ENCODE measurements at regions not wholly inside any gene's neighbourhood (a gene's known extent, or its start where the extent isn't known, plus 50 kb on each side); places are given as distances from the start of the nearest gene placed in this dataset.

DNA sequence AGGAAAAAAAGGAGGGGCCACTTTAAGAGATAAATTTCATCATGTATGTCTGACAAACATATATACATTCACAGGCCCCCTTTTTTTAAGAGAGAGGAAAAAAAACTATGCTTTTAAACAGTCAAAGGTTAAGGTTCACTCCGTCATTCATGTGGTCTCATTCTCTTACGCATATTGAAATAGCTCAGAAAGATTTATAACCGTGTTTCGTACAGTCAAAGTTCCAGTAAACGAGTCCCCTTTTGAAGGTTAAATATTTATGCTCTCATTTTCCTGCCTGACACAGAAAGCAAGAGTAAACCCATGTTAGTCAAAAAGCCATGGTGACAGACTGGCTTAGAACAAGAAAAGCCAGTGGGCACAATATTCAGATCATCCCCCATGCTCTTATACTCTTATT is 248.0 kb upstream of the ARRDC4 start:
- H3K4me1 ChIP-seq (ENCODE audit: control insufficient read depth, insufficient read depth, low read length) = peaks cover 21% of the 10 kb centered on the region
- WGBS (ENCODE audit: insufficient coverage, low lambda C conversion rate) = no CpG with 5 or more reads among the region's 5 CpGs
- no peaks in the 10 kb centered on the region for H3K27me3 ChIP-seq (ENCODE audit: control insufficient read depth, insufficient read depth, low read length)
- H3K9me3 ChIP-seq (ENCODE audit: control insufficient read depth, low read depth, low read length) = no peaks in the 10 kb centered on the region
- H3K27ac ChIP-seq (ENCODE audit: low read length) = peak overlapping the region; percentile 63
- DNase-seq = peak; percentile 11 to 71
- no peak overlapping the region for H3K4me3 ChIP-seq (ENCODE audit: low read length)
- H3K36me3 ChIP-seq (ENCODE audit: control insufficient read depth, insufficient read depth, low read length) = no peaks in the 10 kb centered on the region

DNA sequence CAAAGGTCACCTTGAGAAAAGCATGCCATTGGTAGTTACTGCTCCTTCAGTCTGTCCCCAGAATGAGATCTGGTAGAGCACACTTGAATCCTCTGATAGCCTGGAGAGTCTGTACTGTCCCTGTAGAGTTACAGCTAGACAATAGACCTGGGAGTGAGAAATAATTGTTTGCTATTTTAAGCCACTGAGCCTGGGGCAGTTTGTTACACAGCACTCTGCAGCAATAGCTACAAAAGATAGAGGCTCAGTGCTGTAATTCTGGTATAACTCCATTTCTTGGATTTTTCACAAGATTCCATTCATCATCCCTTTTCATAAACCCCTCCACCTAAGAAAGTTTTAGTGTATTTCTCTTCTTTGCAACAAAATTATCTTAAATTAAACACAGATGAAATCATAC is 242.7 kb upstream of the ARRDC4 start:
- Histone ChIP-seq H3K27ac (ENCODE audit: low read length) (no peak overlapping the region), H3K4me1 (ENCODE audit: control insufficient read depth, insufficient read depth, low read length) (peaks cover 4% of the 10 kb centered on the region), H3K4me3 (ENCODE audit: low read length) (no peak overlapping the region), H3K36me3 (ENCODE audit: control insufficient read depth, insufficient read depth, low read length) (no peaks in the 10 kb centered on the region), H3K27me3 (ENCODE audit: control insufficient read depth, insufficient read depth, low read length) (no peaks in the 10 kb centered on the region), H3K9me3 (ENCODE audit: control insufficient read depth, low read depth, low read length) (no peaks in the 10 kb centered on the region)
- no peak for DNase-seq

DNA sequence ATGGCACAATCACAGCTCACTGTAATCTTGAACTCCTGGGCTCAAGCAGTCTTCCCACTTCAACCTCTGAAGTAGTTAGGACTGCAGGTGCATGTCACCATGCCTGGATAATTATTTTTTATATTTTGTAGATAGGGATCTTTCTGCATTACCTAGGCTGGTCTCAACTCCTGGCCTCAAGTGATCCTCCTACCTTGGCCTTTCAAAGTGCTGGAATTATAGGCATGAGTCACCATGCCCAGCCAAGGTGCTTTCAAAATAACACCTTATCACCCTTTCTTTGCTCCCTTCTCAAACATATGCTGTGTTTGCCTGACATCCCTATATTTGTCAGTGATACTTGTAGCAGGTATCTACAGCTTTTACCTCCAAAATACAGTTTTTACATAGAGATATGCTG is 242.0 kb upstream of the ARRDC4 start:
- DNase-seq = no peak

DNA sequence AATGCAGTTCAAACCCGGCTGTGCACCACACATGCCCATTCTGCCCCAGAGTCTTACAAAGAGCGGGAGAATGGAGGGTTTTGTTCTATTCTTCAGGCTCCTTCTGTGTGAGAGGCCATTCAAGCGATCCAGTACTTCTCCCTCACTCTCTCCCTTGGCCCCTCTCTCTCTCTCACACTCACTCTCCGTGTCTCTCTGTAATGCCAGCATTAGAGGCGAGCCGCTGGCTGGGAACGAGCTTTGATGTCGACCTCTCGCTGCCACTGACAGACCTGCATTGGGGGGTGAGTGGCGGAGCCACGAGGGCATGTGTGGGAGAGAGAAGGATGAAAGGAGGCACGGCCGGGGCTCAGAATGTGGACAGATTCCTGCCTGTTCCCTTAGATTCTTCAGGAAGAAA is 231.7 kb upstream of the ARRDC4 start:
- Histone ChIP-seq H3K27ac (ENCODE audit: low read length) (no peak overlapping the region), H3K4me1 (ENCODE audit: control insufficient read depth, insufficient read depth, low read length) (no peaks in the 10 kb centered on the region), H3K36me3 (ENCODE audit: control insufficient read depth, insufficient read depth, low read length) (no peaks in the 10 kb centered on the region), H3K9me3 (ENCODE audit: control insufficient read depth, low read depth, low read length) (no peaks in the 10 kb centered on the region), H3K4me3 (ENCODE audit: low read length) (no peak overlapping the region), H3K27me3 (ENCODE audit: control insufficient read depth, insufficient read depth, low read length) (no peaks in the 10 kb centered on the region)
- no CpG with 5 or more reads among the region's 13 CpGs for WGBS (ENCODE audit: insufficient coverage, low lambda C conversion rate)
- peak in 1 of 2 donors; percentile 30 for DNase-seq

More for the DNA sequence above, 242.0 kb upstream of the ARRDC4 start:
- no peaks in the 10 kb centered on the region for H3K36me3 ChIP-seq (ENCODE audit: control insufficient read depth, insufficient read depth, low read length)
- no peak overlapping the region for H3K27ac ChIP-seq (ENCODE audit: low read length)
- H3K4me3 ChIP-seq (ENCODE audit: low read length) = no peak overlapping the region
- no peaks in the 10 kb centered on the region for H3K9me3 ChIP-seq (ENCODE audit: control insufficient read depth, low read depth, low read length)
- H3K27me3 ChIP-seq (ENCODE audit: control insufficient read depth, insufficient read depth, low read length) = no peaks in the 10 kb centered on the region
- H3K4me1 ChIP-seq (ENCODE audit: control insufficient read depth, insufficient read depth, low read length) = no peaks in the 10 kb centered on the region

DNA sequence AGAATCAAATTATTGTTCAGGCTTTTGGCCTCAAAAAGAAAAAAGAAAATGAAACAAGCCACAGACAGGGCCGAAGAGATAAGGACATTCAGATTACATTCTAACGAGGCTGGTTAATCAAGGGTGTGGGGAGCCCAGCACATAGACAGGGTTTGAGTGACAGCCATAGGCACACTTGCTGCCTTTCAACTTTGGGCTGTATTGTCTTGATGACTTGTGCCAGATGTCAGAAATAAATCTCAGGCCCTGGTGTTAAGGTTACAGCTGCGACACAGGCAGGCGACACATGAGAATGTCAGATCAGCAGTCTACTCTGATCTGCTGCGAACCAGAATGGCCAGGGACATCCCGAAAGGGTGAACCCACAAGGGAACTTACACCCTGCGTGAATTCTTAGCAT is 231.2 kb upstream of the ARRDC4 start:
- no peak overlapping the region for H3K27ac ChIP-seq (ENCODE audit: low read length)
- no peaks in the 10 kb centered on the region for H3K9me3 ChIP-seq (ENCODE audit: control insufficient read depth, low read depth, low read length)
- H3K4me1 ChIP-seq (ENCODE audit: control insufficient read depth, insufficient read depth, low read length) = no peaks in the 10 kb centered on the region
- WGBS (ENCODE audit: insufficient coverage, low lambda C conversion rate) = no CpG with 5 or more reads among the region's 7 CpGs
- H3K4me3 ChIP-seq (ENCODE audit: low read length) = no peak overlapping the region
- DNase-seq = no peak
- H3K27me3 ChIP-seq (ENCODE audit: control insufficient read depth, insufficient read depth, low read length) = no peaks in the 10 kb centered on the region
- H3K36me3 ChIP-seq (ENCODE audit: control insufficient read depth, insufficient read depth, low read length) = no peaks in the 10 kb centered on the region

DNA sequence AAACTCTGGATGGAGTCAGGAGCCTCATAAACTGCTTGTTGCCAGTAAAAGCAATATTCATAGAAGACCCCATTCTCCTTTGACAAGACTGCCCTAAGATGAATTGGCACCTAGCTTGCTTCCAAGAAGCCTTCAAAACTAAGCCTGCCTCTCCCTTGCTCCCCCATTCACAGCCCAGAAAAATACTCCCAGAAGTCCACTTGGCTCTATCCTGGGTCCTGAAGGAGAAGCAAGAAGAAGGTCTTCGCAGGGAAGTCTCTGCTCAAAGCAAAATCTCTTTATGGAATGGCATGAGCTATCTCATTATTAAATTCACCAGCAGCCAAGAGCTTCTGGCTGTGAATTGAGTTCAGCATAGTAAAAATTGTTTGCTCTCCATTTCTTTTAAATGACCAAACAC is 230.2 kb upstream of the ARRDC4 start:
- 100% methylated on average over 1 of the region's 1 CpG for WGBS (ENCODE audit: insufficient coverage, low lambda C conversion rate)
- no peak overlapping the region for H3K4me3 ChIP-seq (ENCODE audit: low read length)
- H3K27ac ChIP-seq (ENCODE audit: low read length) = no peak overlapping the region
- H3K9me3 ChIP-seq (ENCODE audit: control insufficient read depth, low read depth, low read length) = no peaks in the 10 kb centered on the region
- no peaks in the 10 kb centered on the region for H3K27me3 ChIP-seq (ENCODE audit: control insufficient read depth, insufficient read depth, low read length)
- no peaks in the 10 kb centered on the region for H3K36me3 ChIP-seq (ENCODE audit: control insufficient read depth, insufficient read depth, low read length)
- DNase-seq = no peak
- H3K4me1 ChIP-seq (ENCODE audit: control insufficient read depth, insufficient read depth, low read length) = no peaks in the 10 kb centered on the region

DNA sequence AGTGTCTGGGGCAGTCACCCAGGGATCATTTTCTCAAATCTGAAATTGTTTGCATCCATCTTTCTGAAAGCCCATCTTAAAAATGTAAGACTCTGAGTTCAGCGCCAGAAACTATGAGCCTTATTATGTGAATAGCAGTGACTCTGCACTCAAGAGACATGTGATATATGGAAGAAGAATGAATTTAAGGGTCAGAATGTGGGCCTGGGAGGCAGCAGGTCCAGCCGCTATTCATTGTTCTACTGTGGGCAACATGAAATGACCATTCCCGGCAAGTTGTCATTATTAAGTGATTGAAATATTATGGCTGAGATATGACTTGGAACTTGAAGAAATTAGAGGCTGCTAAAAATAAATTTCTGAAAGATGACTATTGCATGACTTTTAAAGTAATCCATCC is 228.6 kb upstream of the ARRDC4 start:
- H3K4me1 ChIP-seq (ENCODE audit: control insufficient read depth, insufficient read depth, low read length) = no peaks in the 10 kb centered on the region
- 100% methylated on average over 1 of the region's 3 CpGs for WGBS (ENCODE audit: insufficient coverage, low lambda C conversion rate)

DNA sequence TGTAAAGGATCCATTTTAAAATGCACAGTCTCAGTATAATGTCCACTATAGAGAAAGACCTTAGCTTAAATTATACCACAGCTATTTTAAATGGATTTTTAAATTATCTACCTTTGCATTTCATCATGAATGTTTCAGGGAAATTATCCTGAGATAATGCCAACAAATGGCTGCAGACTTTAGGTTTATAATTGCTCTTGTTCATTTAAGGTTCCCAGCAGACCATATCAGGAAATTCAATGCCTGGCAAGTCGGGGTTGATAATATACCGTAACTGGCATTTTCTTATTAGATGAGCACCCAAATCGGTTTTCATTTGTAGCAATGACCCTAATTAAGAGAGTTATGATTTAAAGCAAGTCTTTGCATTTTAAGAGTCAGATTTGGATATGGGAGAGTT is 227.1 kb upstream of the ARRDC4 start:
- H3K36me3 ChIP-seq (ENCODE audit: control insufficient read depth, insufficient read depth, low read length) = no peaks in the 10 kb centered on the region
- 100% methylated on average over 1 of the region's 3 CpGs for WGBS (ENCODE audit: insufficient coverage, low lambda C conversion rate)
- no peak for DNase-seq
- H3K4me3 ChIP-seq (ENCODE audit: low read length) = no peak overlapping the region
- no peaks in the 10 kb centered on the region for H3K27me3 ChIP-seq (ENCODE audit: control insufficient read depth, insufficient read depth, low read length)
- no peak overlapping the region for H3K27ac ChIP-seq (ENCODE audit: low read length)
- no peaks in the 10 kb centered on the region for H3K9me3 ChIP-seq (ENCODE audit: control insufficient read depth, low read depth, low read length)
- no peaks in the 10 kb centered on the region for H3K4me1 ChIP-seq (ENCODE audit: control insufficient read depth, insufficient read depth, low read length)

More for the DNA sequence above, 228.6 kb upstream of the ARRDC4 start:
- no peak overlapping the region for H3K27ac ChIP-seq (ENCODE audit: low read length)
- H3K9me3 ChIP-seq (ENCODE audit: control insufficient read depth, low read depth, low read length) = no peaks in the 10 kb centered on the region
- no peaks in the 10 kb centered on the region for H3K27me3 ChIP-seq (ENCODE audit: control insufficient read depth, insufficient read depth, low read length)
- no peaks in the 10 kb centered on the region for H3K36me3 ChIP-seq (ENCODE audit: control insufficient read depth, insufficient read depth, low read length)
- DNase-seq = no peak
- no peak overlapping the region for H3K4me3 ChIP-seq (ENCODE audit: low read length)

DNA sequence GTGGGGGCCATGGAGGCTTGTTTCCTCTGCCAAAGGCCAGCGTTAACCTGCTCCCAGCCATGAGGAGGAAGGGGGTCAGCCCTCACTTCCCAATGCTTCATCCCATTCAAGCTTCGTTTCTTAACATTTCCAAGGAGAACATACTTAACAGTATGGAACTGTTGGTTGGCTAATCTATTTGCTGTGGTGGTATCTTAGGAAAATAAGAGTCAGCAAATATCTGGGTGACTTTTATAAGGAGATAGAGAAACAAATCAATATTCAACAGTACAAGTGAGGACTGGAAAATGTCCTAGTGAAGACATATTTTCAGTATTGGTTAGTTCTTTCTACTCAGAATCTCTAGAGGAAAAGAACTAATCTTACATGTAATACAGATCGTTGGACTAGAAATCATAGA is 223.8 kb upstream of the ARRDC4 start:
- DNase-seq = no peak
- Histone ChIP-seq H3K4me1 (ENCODE audit: control insufficient read depth, insufficient read depth, low read length) (no peaks in the 10 kb centered on the region), H3K36me3 (ENCODE audit: control insufficient read depth, insufficient read depth, low read length) (no peaks in the 10 kb centered on the region), H3K27ac (ENCODE audit: low read length) (no peak overlapping the region), H3K9me3 (ENCODE audit: control insufficient read depth, low read depth, low read length) (no peaks in the 10 kb centered on the region), H3K4me3 (ENCODE audit: low read length) (no peak overlapping the region), H3K27me3 (ENCODE audit: control insufficient read depth, insufficient read depth, low read length) (no peaks in the 10 kb centered on the region)
- 83% methylated on average over 1 of the region's 3 CpGs for WGBS (ENCODE audit: insufficient coverage, low lambda C conversion rate)

DNA sequence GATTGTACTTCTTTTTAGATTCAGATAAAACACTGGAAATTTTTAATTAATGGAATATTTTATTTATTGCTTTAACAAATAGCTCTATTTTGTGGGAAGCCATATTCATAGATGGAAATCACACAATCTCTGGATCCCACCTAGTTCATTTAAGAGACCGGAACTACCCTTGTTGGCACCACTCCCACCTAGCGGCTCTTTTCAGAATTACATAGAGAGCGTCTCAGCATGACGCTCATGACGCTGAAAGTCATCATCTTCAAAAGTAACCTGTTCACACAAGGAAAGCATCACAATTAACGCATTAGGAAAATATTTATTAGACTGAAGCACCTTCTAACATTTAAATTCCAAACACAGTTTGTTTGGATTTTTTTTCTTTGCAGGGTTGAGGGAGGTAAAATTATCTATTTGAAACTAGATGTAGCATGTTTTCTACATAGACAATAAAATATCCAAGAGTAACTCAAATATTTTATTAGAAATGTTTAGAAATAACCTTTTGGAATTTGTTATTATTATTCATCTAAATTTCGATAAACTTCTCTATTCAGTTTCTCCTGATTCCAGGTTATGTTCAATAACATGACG is 214.9 kb upstream of the ARRDC4 start:
- Histone ChIP-seq H3K27ac (ENCODE audit: low read length) (no peak overlapping the region), H3K4me3 (ENCODE audit: low read length) (no peak overlapping the region), H3K4me1 (ENCODE audit: control insufficient read depth, insufficient read depth, low read length) (no peaks in the 10 kb centered on the region), H3K36me3 (ENCODE audit: control insufficient read depth, insufficient read depth, low read length) (no peaks in the 10 kb centered on the region), H3K9me3 (ENCODE audit: control insufficient read depth, low read depth, low read length) (no peaks in the 10 kb centered on the region), H3K27me3 (ENCODE audit: control insufficient read depth, insufficient read depth, low read length) (no peaks in the 10 kb centered on the region)
- 94% methylated on average over 2 of the region's 8 CpGs for WGBS (ENCODE audit: insufficient coverage, low lambda C conversion rate)
- DNase-seq = peak; percentile 14 to 17

DNA sequence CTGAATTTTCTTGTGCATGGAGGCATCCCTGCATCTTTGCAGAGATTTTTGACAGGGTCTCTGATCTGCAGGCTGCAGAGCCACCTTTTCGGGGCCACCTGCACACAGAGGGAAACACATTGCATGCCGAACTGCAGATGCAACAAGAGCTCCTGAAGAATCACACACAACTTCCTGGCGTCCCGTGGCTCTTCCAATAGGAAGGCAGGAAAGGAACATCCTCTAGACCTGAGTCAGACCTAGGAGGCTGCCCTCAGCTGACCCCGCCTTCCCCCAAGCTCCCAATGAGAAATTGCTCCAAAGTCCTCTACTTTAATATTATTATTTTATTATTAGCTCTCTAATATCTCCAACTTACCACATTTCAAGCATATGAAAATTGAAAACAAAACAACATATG is 213.2 kb upstream of the ARRDC4 start:
- Histone ChIP-seq H3K9me3 (ENCODE audit: control insufficient read depth, low read depth, low read length) (no peaks in the 10 kb centered on the region), H3K4me3 (ENCODE audit: low read length) (no peak overlapping the region), H3K36me3 (ENCODE audit: control insufficient read depth, insufficient read depth, low read length) (no peaks in the 10 kb centered on the region), H3K27me3 (ENCODE audit: control insufficient read depth, insufficient read depth, low read length) (no peaks in the 10 kb centered on the region), H3K4me1 (ENCODE audit: control insufficient read depth, insufficient read depth, low read length) (no peaks in the 10 kb centered on the region), H3K27ac (ENCODE audit: low read length) (no peak overlapping the region)
- no CpG with 5 or more reads among the region's 5 CpGs for WGBS (ENCODE audit: insufficient coverage, low lambda C conversion rate)
- DNase-seq = no peak

All from large intestine (tissue), 3 donors.